K562 (cell line): ENCODE measurements at regions not wholly inside any gene's neighbourhood (a gene's known extent, or its start where the extent isn't known, plus 50 kb on each side); places are given as distances from the start of the nearest gene placed in this dataset.

ENCODE experiments used
- ATAC-seq: fragments of 200-7000 bp; cut with Tn5 transposase; 3 replicates; pipeline ENCODE4 v1.9.1; 2020; ENCODE audit warnings: moderate library complexity
- BruUV-seq: library from RNA; stranded (reverse); fragments of 400-500 nt; replicated peaks from 2 replicates; lab custom pipeline; 2021; lab: Mats Ljungman, UMichigan
- CTCF ChIA-PET: fragments of 300-600 bp; formaldehyde crosslinking; extraction: SDS; loops from one replicate; lab custom pipeline; 2021; ENCODE audit warnings: low intra/inter-chr PET ratio; lab: Yijun Ruan, JAX
- POLR2A ChIA-PET: fragments of 300-600, 350-650 bp; sonication (Branson Sonifier 250); formaldehyde crosslinking; extraction: SDS; loops from one replicate; lab custom pipeline; 2021; ENCODE audit warnings: antibody characterized with exemption, inconsistent platforms; lab: Yijun Ruan, JAX
- DNase-seq, 4 experiments: peaks; one replicate each; pipeline versions ENCODE4 v3.0.0 to v3.0.0-alpha.2; 2011 to 2018; ENCODE audit warnings: low spot score in 3 of 4, mixed read lengths in 3 of 4; ENCODE audit errors: extremely low read depth in 1 of 4
- FAIRE-seq: peaks from 2 replicates; lab custom pipeline; 2011; peaks lifted over from hg19 to GRCh38; lab: Jason Lieb, UNC
- H2AFZ ChIP-seq: 2 replicates; pipeline ENCODE4 v1.6.0; 2011; ENCODE audit warnings: low read depth, low read length, control low read depth, inconsistent platforms
- H3K27ac ChIP-seq: fragments of 200-600 bp; 3 replicates; pipeline ENCODE4 v1.8.0; 2011; ENCODE audit warnings: low read depth, mild to moderate bottlenecking, control low read depth, inconsistent platforms, low read length, moderate library complexity, mixed read lengths; ENCODE audit errors: extremely low read depth
- H3K27me3 ChIP-seq, 2 experiments: fragments of 300-600 bp in 1 of 2; 2 replicates in 1 of 2; 3 replicates in 1 of 2; pipeline versions ENCODE4 v1.6.0 to v1.8.0; 2011; ENCODE audit warnings: inconsistent platforms in 2 of 2, low read length in 2 of 2, mild to moderate bottlenecking in 1 of 2, mixed read lengths in 1 of 2, moderate library complexity in 1 of 2; ENCODE audit not compliant: control insufficient read depth in 2 of 2, insufficient read depth in 2 of 2
- H3K36me3 ChIP-seq: fragments of 300-600 bp; 3 replicates; pipeline ENCODE4 v1.8.0; 2011; ENCODE audit warnings: mild to moderate bottlenecking, low read length, inconsistent platforms; ENCODE audit not compliant: control insufficient read depth, insufficient read depth
- H3K4me1 ChIP-seq, 2 experiments: fragments of 200-600 bp in 1 of 2; replicated peaks in 1 of 2; 2 replicates in 1 of 2; 3 replicates in 1 of 2; pipeline versions ENCODE4 v1.5.1 to v1.8.0; 2011; ENCODE audit warnings: inconsistent platforms in 2 of 2, low read length in 2 of 2, mild to moderate bottlenecking in 1 of 2, mixed read lengths in 1 of 2, moderate library complexity in 1 of 2; ENCODE audit not compliant: control insufficient read depth in 2 of 2, insufficient read depth in 2 of 2
- H3K4me2 ChIP-seq: 2 replicates; pipeline ENCODE4 v1.6.1; 2011; ENCODE audit warnings: low read length, control low read depth, inconsistent platforms, mixed read lengths; ENCODE audit not compliant: insufficient read depth
- H3K4me3 ChIP-seq: fragments of 200-600 bp; sonication (generic), shearing (Covaris generic); 2 replicates; pipeline ENCODE4 v1.5.1; 2016; ENCODE audit warnings: control low read depth, inconsistent platforms
- H3K79me2 ChIP-seq: fragments of 200-600 bp; 3 replicates; pipeline ENCODE4 v1.8.0; 2011; ENCODE audit warnings: low read length, inconsistent platforms; ENCODE audit not compliant: control insufficient read depth, insufficient read depth
- H3K9ac ChIP-seq, 2 experiments: 2 replicates each; pipeline versions ENCODE4 v1.6.0 to v1.6.1; 2011; ENCODE audit warnings: low read depth in 2 of 2, low read length in 2 of 2, control low read depth in 1 of 2, inconsistent platforms in 1 of 2, mild to moderate bottlenecking in 1 of 2, mixed read lengths in 1 of 2; ENCODE audit not compliant: insufficient read depth in 1 of 2
- H3K9me1 ChIP-seq: one replicate; pipeline ENCODE4 v1.6.0; 2011; ENCODE audit warnings: inconsistent platforms, mild to moderate bottlenecking, low read length, moderate library complexity; ENCODE audit not compliant: control insufficient read depth, insufficient read depth
- H3K9me3 ChIP-seq: replicated peaks from 2 replicates; pipeline ENCODE4 v1.5.1; 2011; ENCODE audit warnings: low read depth, low read length, inconsistent platforms; ENCODE audit not compliant: control insufficient read depth, insufficient read depth
- H4K20me1 ChIP-seq: replicated peaks from 2 replicates; pipeline ENCODE4 v1.6.1; 2011; ENCODE audit warnings: low read length, inconsistent platforms, mixed read lengths; ENCODE audit not compliant: control insufficient read depth, insufficient read depth
- CBX1 ChIP-seq: sonication (generic); IDR thresholded peaks from 2 replicates; pipeline ENCODE4 v1.6.1; 2016; ENCODE audit warnings: antibody characterized with exemption, low read depth, mild to moderate bottlenecking
- POLR3G ChIP-seq: IDR thresholded peaks from 2 replicates; pipeline ENCODE4 v1.6.1; 2011; ENCODE audit not compliant: insufficient read length, insufficient replicate concordance; ENCODE audit errors: extremely low read depth
- SIRT6 ChIP-seq: IDR thresholded peaks from one replicate; pipeline ENCODE4 v1.6.1; 2012; ENCODE audit warnings: low read depth, mild to moderate bottlenecking, control low read depth, inconsistent platforms, low read length, moderate library complexity
- THAP12 ChIP-seq: fragments of 250-450 bp; sonication (Bioruptor Pico); IDR thresholded peaks from 2 replicates; pipeline ENCODE4 v1.9.0; 2021; ENCODE audit warnings: mild to moderate bottlenecking, inconsistent platforms
- U2AF1 ChIP-seq: fragments of 200-400 bp; formaldehyde crosslinking; optimal IDR thresholded peaks from 2 replicates; pipeline ENCODE3; 2017; ENCODE audit warnings: mild to moderate bottlenecking, low read depth, low read length, moderate library complexity
- WHSC1 ChIP-seq: IDR thresholded peaks from one replicate; pipeline ENCODE4 v1.6.1; 2012; ENCODE audit warnings: low read length, control low read depth, inconsistent platforms
- ZBTB17 ChIP-seq: fragments of 450-650 bp; formaldehyde crosslinking; IDR thresholded peaks from 2 replicates; pipeline ENCODE4 v1.4.0; 2020; ENCODE audit warnings: mild to moderate bottlenecking
- ZNF12 ChIP-seq: sonication (generic); formaldehyde crosslinking; IDR thresholded peaks from 2 replicates; pipeline ENCODE4 v1.4.0; 2020; ENCODE audit warnings: mild to moderate bottlenecking, missing genetic modification reagents
- ZNF589 ChIP-seq: fragments of 200-800 bp; sonication (Bioruptor generic); IDR thresholded peaks from 2 replicates; pipeline ENCODE4 v1.6.1; 2016; ENCODE audit warnings: low read depth, missing genetic modification characterization, missing compliant biosample characterization
- ZNF707 ChIP-seq: fragments of 250-450 bp; sonication (Bioruptor Pico); conservative IDR thresholded peaks from 2 replicates; pipeline ENCODE4 v1.8.0; 2022; ENCODE audit warnings: inconsistent platforms, mild to moderate bottlenecking, moderate library complexity
- WGBS: fragments of 100-300 bp; shearing (Covaris generic); methylation state at CpG from one replicate; pipeline ENCODE4 v1.1.6; 2016; ENCODE audit warnings: low coverage, mixed read lengths; ENCODE audit not compliant: insufficient coverage; ENCODE audit errors: missing lambda C conversion rate; 5-methylcytosine and 5-hydroxymethylcytosine counted together
- in situ Hi-C: fragments of 300-500 bp; cut with MboI; formaldehyde crosslinking; loops from 4 replicates; pipeline ENCODE4 v1.15.0; 2018; ENCODE audit warnings: inconsistent platforms, mixed read lengths
- intact Hi-C: fragments of 100-400 bp; cut with micrococcal nuclease; formaldehyde crosslinking; loops from 2 replicates; pipeline ENCODE4 v1.14.2; 2022
- TF ChIP-seq, protein P1 (sequence below), 2 experiments: fragments of 450-650 bp; IDR thresholded peaks; 2 replicates each; pipeline ENCODE4 v1.6.1; 2018; ENCODE audit warnings: mild to moderate bottlenecking in 2 of 2, low read depth in 1 of 2; ENCODE audit not compliant: partially characterized antibody in 2 of 2
- TF ChIP-seq, protein P2 (sequence below), 2 experiments: IDR thresholded peaks; 2 replicates each; pipeline ENCODE4 v1.6.1; 2012; ENCODE audit warnings: improper control_type of control experiment in 2 of 2, low read depth in 2 of 2, low read length in 2 of 2, borderline replicate concordance in 1 of 2

DNA sequence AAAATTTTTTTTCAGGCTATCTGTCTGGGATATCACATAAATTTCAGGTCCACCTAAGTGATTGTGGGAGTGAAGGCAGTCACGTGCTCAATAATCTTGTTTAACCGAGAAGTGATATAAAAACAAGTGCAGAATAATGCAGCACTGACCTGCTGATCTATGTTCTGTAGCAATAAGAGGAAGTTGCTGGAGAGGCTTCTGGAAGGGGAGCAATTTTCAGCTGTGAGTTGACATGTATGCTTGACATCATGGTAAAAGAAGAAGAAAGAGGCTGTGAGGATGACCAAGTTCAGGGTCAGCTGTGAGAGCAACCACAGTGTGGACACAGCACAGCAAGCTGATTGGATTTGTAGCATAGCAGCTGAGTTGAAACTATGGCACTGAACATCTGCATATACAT is 172.0 kb upstream of the PELI2 start (continued):
- no peak for TF ChIP-seq THAP12 (CRISPR knock-in tag)
- no peak for TF ChIP-seq ZBTB17
- TF ChIP-seq POLR3G: no peak

DNA sequence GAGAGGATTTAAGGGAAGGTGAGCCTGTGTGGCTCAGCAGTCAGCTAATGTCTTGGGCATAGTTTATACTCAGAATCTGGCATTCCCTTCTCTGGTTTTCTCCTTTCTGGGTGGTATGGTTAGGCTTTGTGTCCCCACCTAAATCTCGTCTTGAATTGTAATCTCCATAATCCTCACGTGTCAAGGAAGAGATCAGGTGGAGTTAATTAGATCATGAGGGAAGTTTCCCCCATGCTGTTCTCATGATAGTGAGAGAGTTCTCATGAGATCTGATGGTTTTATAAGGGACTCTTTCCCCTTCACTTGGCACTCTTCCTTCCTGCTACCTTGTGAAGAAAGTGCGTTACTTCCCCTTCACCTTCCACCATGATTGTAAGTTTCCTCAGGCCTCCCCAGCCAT is 169.8 kb upstream of the PELI2 start:
- no peak overlapping the region for H3K9ac ChIP-seq
- intact Hi-C loops: no loop called here
- WGBS: 0% methylated on average over 3 of the region's 3 CpGs
- DNase-seq (no peak), ATAC-seq (no peak), FAIRE-seq (no peak)
- ChIA-PET POLR2A (no interaction called here), CTCF (no interaction called here)
- no peaks in the 10 kb centered on the region for H3K9me3 ChIP-seq
- no peaks in the 10 kb centered on the region for H4K20me1 ChIP-seq
- H3K79me2 ChIP-seq: no peaks in the 10 kb centered on the region
- H2AFZ ChIP-seq: no peak overlapping the region
- no peak overlapping the region for H3K4me3 ChIP-seq
- no peaks in the 10 kb centered on the region for H3K36me3 ChIP-seq
- no peak overlapping the region for H3K27ac ChIP-seq
- H3K27me3 ChIP-seq: no peaks in the 10 kb centered on the region
- no peaks in the 10 kb centered on the region for H3K4me1 ChIP-seq
- H3K4me2 ChIP-seq: no peak overlapping the region
- BruUV-seq: no TSS peak
- no peaks in the 10 kb centered on the region for H3K9me1 ChIP-seq
- in situ Hi-C loops: no loop called here
- no peak for TF ChIP-seq U2AF1
- TF ChIP-seq CBX1: no peak
- TF ChIP-seq ZNF12 (CRISPR knock-in tag): no peak
- TF ChIP-seq, protein P1, sequence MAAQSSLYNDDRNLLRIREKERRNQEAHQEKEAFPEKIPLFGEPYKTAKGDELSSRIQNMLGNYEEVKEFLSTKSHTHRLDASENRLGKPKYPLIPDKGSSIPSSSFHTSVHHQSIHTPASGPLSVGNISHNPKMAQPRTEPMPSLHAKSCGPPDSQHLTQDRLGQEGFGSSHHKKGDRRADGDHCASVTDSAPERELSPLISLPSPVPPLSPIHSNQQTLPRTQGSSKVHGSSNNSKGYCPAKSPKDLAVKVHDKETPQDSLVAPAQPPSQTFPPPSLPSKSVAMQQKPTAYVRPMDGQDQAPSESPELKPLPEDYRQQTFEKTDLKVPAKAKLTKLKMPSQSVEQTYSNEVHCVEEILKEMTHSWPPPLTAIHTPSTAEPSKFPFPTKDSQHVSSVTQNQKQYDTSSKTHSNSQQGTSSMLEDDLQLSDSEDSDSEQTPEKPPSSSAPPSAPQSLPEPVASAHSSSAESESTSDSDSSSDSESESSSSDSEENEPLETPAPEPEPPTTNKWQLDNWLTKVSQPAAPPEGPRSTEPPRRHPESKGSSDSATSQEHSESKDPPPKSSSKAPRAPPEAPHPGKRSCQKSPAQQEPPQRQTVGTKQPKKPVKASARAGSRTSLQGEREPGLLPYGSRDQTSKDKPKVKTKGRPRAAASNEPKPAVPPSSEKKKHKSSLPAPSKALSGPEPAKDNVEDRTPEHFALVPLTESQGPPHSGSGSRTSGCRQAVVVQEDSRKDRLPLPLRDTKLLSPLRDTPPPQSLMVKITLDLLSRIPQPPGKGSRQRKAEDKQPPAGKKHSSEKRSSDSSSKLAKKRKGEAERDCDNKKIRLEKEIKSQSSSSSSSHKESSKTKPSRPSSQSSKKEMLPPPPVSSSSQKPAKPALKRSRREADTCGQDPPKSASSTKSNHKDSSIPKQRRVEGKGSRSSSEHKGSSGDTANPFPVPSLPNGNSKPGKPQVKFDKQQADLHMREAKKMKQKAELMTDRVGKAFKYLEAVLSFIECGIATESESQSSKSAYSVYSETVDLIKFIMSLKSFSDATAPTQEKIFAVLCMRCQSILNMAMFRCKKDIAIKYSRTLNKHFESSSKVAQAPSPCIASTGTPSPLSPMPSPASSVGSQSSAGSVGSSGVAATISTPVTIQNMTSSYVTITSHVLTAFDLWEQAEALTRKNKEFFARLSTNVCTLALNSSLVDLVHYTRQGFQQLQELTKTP (IDR thresholded peaks at IDR 0.05; ENCODE audit: low read depth in 1 of 2, partially characterized antibody in 2 of 2): no peak
- no peak for TF ChIP-seq WHSC1
- no peak for TF ChIP-seq SIRT6
- no peak for TF ChIP-seq ZNF589 (CRISPR knock-in tag)
- TF ChIP-seq, protein P2, sequence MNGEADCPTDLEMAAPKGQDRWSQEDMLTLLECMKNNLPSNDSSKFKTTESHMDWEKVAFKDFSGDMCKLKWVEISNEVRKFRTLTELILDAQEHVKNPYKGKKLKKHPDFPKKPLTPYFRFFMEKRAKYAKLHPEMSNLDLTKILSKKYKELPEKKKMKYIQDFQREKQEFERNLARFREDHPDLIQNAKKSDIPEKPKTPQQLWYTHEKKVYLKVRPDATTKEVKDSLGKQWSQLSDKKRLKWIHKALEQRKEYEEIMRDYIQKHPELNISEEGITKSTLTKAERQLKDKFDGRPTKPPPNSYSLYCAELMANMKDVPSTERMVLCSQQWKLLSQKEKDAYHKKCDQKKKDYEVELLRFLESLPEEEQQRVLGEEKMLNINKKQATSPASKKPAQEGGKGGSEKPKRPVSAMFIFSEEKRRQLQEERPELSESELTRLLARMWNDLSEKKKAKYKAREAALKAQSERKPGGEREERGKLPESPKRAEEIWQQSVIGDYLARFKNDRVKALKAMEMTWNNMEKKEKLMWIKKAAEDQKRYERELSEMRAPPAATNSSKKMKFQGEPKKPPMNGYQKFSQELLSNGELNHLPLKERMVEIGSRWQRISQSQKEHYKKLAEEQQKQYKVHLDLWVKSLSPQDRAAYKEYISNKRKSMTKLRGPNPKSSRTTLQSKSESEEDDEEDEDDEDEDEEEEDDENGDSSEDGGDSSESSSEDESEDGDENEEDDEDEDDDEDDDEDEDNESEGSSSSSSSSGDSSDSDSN (IDR thresholded peaks at IDR 0.05; ENCODE audit: borderline replicate concordance in 1 of 2, low read depth in 2 of 2, low read length in 2 of 2): no peak
- no peak for TF ChIP-seq ZNF707
